GM18861 (cell line): ENCODE measurements at regions not wholly inside any gene's neighbourhood (a gene's known extent, or its start where the extent isn't known, plus 50 kb on each side); places are given as distances from the start of the nearest gene placed in this dataset.

ENCODE experiments used
- ATAC-seq: cut with Tn5 transposase; IDR thresholded peaks from one replicate; pipeline ENCODE4 v1.9.1; 2021; ENCODE audit not compliant: unreplicated experiment

- no peak for ATAC-seq
Measured at GRCh38 chr13:108360139-108360538, 90.6 kb downstream of the TNFSF13B start.

- no peak for ATAC-seq
Measured at GRCh38 chr13:108361769-108362168, 92.3 kb downstream of the TNFSF13B start.

- ATAC-seq, result no peak
Measured at GRCh38 chr13:108363666-108364065, 94.1 kb downstream of the TNFSF13B start.

- ATAC-seq, result no peak
Measured at GRCh38 chr13:108365255-108365654, 95.7 kb downstream of the TNFSF13B start.

GRCh38 chr13:108368250-108368905 is 98.9 kb downstream of the TNFSF13B start:
- no peak for ATAC-seq

- no peak for ATAC-seq
Measured at GRCh38 chr13:108369412-108369811, 99.9 kb downstream of the TNFSF13B start.

- no peak for ATAC-seq
Measured at GRCh38 chr13:108375034-108375433, 105.5 kb downstream of the TNFSF13B start.

- no peak for ATAC-seq
Measured at GRCh38 chr13:108375772-108376171, 106.3 kb downstream of the TNFSF13B start.

- ATAC-seq, result no peak
Measured at GRCh38 chr13:108376308-108376707, 106.8 kb downstream of the TNFSF13B start.

- ATAC-seq, result no peak
Measured at GRCh38 chr13:108377646-108378206, 108.2 kb downstream of the TNFSF13B start.

GRCh38 chr13:108383667-108384066 is 114.1 kb downstream of the TNFSF13B start:
- no peak for ATAC-seq

GRCh38 chr13:108387156-108387555 is 117.6 kb downstream of the TNFSF13B start:
- no peak for ATAC-seq

GRCh38 chr13:108402850-108403249 is 133.3 kb downstream of the TNFSF13B start:
- no peak for ATAC-seq

- ATAC-seq, result peak; percentile 70
Measured at GRCh38 chr13:108407495-108407894, 138.0 kb downstream of the TNFSF13B start.

- ATAC-seq, result no peak
Measured at GRCh38 chr13:108408672-108409071, 139.2 kb downstream of the TNFSF13B start.

- no peak for ATAC-seq
Measured at GRCh38 chr13:108409730-108410129, 140.2 kb downstream of the TNFSF13B start.

GRCh38 chr13:108419768-108420167 is 150.2 kb downstream of the TNFSF13B start:
- ATAC-seq, result no peak

- ATAC-seq, result no peak
Measured at GRCh38 chr13:108425056-108425455, 155.5 kb downstream of the TNFSF13B start.

- ATAC-seq, result no peak
Measured at GRCh38 chr13:108426893-108427292, 157.4 kb downstream of the TNFSF13B start.

GRCh38 chr13:108427355-108427754 is 157.8 kb downstream of the TNFSF13B start:
- ATAC-seq, result no peak

GRCh38 chr13:108428691-108429090 is 159.2 kb downstream of the TNFSF13B start:
- no peak for ATAC-seq

GRCh38 chr13:108433976-108434755 is 164.6 kb downstream of the TNFSF13B start:
- ATAC-seq, result no peak
